ENCODE measurements at regions not wholly inside any gene's neighbourhood (a gene's known extent, or its start where the extent isn't known, plus 50 kb on each side); places are given as distances from the start of the nearest gene placed in this dataset.

GRCh38 chr7:81186691-81187090 is 267.8 kb upstream of the SEMA3C start:
- TF ChIP-seq CHD2 (IDR thresholded peaks at IDR 0.05; ENCODE audit: low read length) (no peak), CTCF (IDR thresholded peaks at IDR 0.05; ENCODE audit: control extremely low read depth in 1 of 3, insufficient read depth in 1 of 3, low read depth in 1 of 3, low read length in 3 of 3) (no peak), TAF7 (optimal IDR thresholded peaks at IDR 0.05; ENCODE audit: borderline replicate concordance, low read depth, low read length) (no peak), EP300 (IDR thresholded peaks at IDR 0.05; ENCODE audit: borderline replicate concordance in 1 of 2, low read depth in 2 of 2, low read length in 2 of 2) (no peak), RFX5 (IDR thresholded peaks at IDR 0.05; ENCODE audit: borderline replicate concordance, low read depth, low read length) (no peak)
